HFFc6 (cell line): ENCODE measurements at regions not wholly inside any gene's neighbourhood (a gene's known extent, or its start where the extent isn't known, plus 50 kb on each side); places are given as distances from the start of the nearest gene placed in this dataset.

Source experiments
- DNase-seq: peaks from one replicate; pipeline ENCODE4 v3.0.0-alpha.2; 2018
- H3K27ac Mint-ChIP-seq: 2 replicates; pipeline ENCODE4 v1.8.0; 2020; ENCODE audit warnings: mild to moderate bottlenecking, mixed read lengths
- H3K27me3 Mint-ChIP-seq: 2 replicates; pipeline ENCODE4 v1.8.0; 2021; ENCODE audit warnings: mild to moderate bottlenecking, moderate library complexity, mixed read lengths; ENCODE audit not compliant: insufficient read depth
- H3K36me3 Mint-ChIP-seq: 2 replicates; pipeline ENCODE4 v1.8.0; 2021; ENCODE audit warnings: low read depth, mixed read lengths
- H3K4me1 Mint-ChIP-seq: 2 replicates; pipeline ENCODE4 v1.8.0; 2020; ENCODE audit warnings: low read depth, mixed read lengths
- H3K4me3 Mint-ChIP-seq: 2 replicates; pipeline ENCODE4 v1.8.0; 2020; ENCODE audit warnings: mild to moderate bottlenecking, moderate library complexity, mixed read lengths
- H3K9me3 Mint-ChIP-seq: 2 replicates; pipeline ENCODE4 v1.8.0; 2020; ENCODE audit warnings: mild to moderate bottlenecking, mixed read lengths
- CTCF ChIP-seq: fragments of 200-600 bp; sonication (generic); IDR thresholded peaks from 2 replicates; pipeline ENCODE4 v1.5.0; 2021; ENCODE audit warnings: antibody characterized with exemption, mild to moderate bottlenecking

- Mint-ChIP-seq H3K27ac (no peak overlapping the region), H3K9me3 (no peaks in the 10 kb centered on the region), H3K4me3 (no peak overlapping the region), H3K27me3 (peaks cover 12% of the 10 kb centered on the region), H3K4me1 (peaks cover 9% of the 10 kb centered on the region), H3K36me3 (no peaks in the 10 kb centered on the region)
- no peak for TF ChIP-seq CTCF
- peak; percentile 73 for DNase-seq
These were observed 54.1 kb upstream of the SHLD1 start for GRCh38 chr20:5696011-5696559.

- H3K4me1 Mint-ChIP-seq: peaks cover 9% of the 10 kb centered on the region
- no peak overlapping the region for H3K27ac Mint-ChIP-seq
- H3K9me3 Mint-ChIP-seq: no peaks in the 10 kb centered on the region
- no peak overlapping the region for H3K4me3 Mint-ChIP-seq
- no peaks in the 10 kb centered on the region for H3K36me3 Mint-ChIP-seq
- H3K27me3 Mint-ChIP-seq: peaks cover 13% of the 10 kb centered on the region
- DNase-seq: no peak
- TF ChIP-seq CTCF: no peak
These were observed 58.1 kb upstream of the SHLD1 start for GRCh38 chr20:5691918-5692618.

- H3K27me3 Mint-ChIP-seq: peaks cover 14% of the 10 kb centered on the region
- TF ChIP-seq CTCF: no peak
- no peaks in the 10 kb centered on the region for H3K36me3 Mint-ChIP-seq
- DNase-seq: no peak
- no peak overlapping the region for H3K4me3 Mint-ChIP-seq
- H3K27ac Mint-ChIP-seq: no peak overlapping the region
- H3K9me3 Mint-ChIP-seq: no peaks in the 10 kb centered on the region
- no peaks in the 10 kb centered on the region for H3K4me1 Mint-ChIP-seq
These were observed 60.7 kb upstream of the SHLD1 start for GRCh38 chr20:5689463-5689862.

- H3K27me3 Mint-ChIP-seq: peaks cover 15% of the 10 kb centered on the region
- no peak overlapping the region for H3K27ac Mint-ChIP-seq
- no peaks in the 10 kb centered on the region for H3K36me3 Mint-ChIP-seq
These were observed 61.7 kb upstream of the SHLD1 start for GRCh38 chr20:5688431-5688972.

GRCh38 chr20:5687884-5688283 is 62.3 kb upstream of the SHLD1 start:
- H3K4me3 Mint-ChIP-seq: no peak overlapping the region
- no peak for DNase-seq
- no peaks in the 10 kb centered on the region for H3K9me3 Mint-ChIP-seq
- H3K36me3 Mint-ChIP-seq: no peaks in the 10 kb centered on the region
- peaks cover 15% of the 10 kb centered on the region for H3K27me3 Mint-ChIP-seq
- H3K27ac Mint-ChIP-seq: no peak overlapping the region
- H3K4me1 Mint-ChIP-seq: no peaks in the 10 kb centered on the region
- no peak for TF ChIP-seq CTCF

More at GRCh38 chr20:5688431-5688972, 61.7 kb upstream of the SHLD1 start:
- TF ChIP-seq CTCF: no peak
- no peaks in the 10 kb centered on the region for H3K9me3 Mint-ChIP-seq
- DNase-seq: no peak
- H3K4me3 Mint-ChIP-seq: no peak overlapping the region
- no peaks in the 10 kb centered on the region for H3K4me1 Mint-ChIP-seq
